H1 (cell line): ENCODE measurements at regions not wholly inside any gene's neighbourhood (a gene's known extent, or its start where the extent isn't known, plus 50 kb on each side); places are given as distances from the start of the nearest gene placed in this dataset.

Source experiments
- CTCF ChIA-PET: fragments of 300-600 bp; sonication (Branson Sonifier 250); formaldehyde crosslinking; loops from one replicate; lab custom pipeline; 2021; ENCODE audit not compliant: partially characterized antibody; lab: Charles Lee
- POLR2A ChIA-PET: fragments of 300-600 bp; sonication (Branson Sonifier 250); formaldehyde crosslinking; loops from one replicate; lab custom pipeline; 2021; ENCODE audit warnings: inconsistent platforms; ENCODE audit not compliant: partially characterized antibody; lab: Charles Lee
- DNase-seq, 2 experiments: peaks; one replicate each; pipeline versions ENCODE4 v3.0.0 to v3.0.0-alpha.2; 2010 to 2022; ENCODE audit warnings: low spot score in 2 of 2, low read depth in 1 of 2, mixed read lengths in 1 of 2
- FAIRE-seq: peaks from 2 replicates; lab custom pipeline; 2011; peaks lifted over from hg19 to GRCh38; lab: Jason Lieb, UNC
- H2AFZ ChIP-seq: 2 replicates; pipeline ENCODE4 v1.8.1; 2012; ENCODE audit warnings: low read length, inconsistent platforms
- H2AK5ac ChIP-seq: 2 replicates; pipeline ENCODE4 v1.6.1; 2013; ENCODE audit warnings: low read depth, low read length
- H2BK120ac ChIP-seq: replicated peaks from 2 replicates; pipeline ENCODE3; 2013; ENCODE audit warnings: low read depth, low read length, inconsistent platforms
- H2BK12ac ChIP-seq: 2 replicates; pipeline ENCODE4 v1.6.1; 2013; ENCODE audit warnings: low read depth, low read length
- H2BK15ac ChIP-seq: 2 replicates; pipeline ENCODE4 v1.6.1; 2013; ENCODE audit warnings: low read length
- H2BK20ac ChIP-seq: 2 replicates; pipeline ENCODE4 v1.6.1; 2013; ENCODE audit warnings: low read length
- H2BK5ac ChIP-seq: 2 replicates; pipeline ENCODE4 v1.6.1; 2013; ENCODE audit warnings: low read depth, low read length
- H3K14ac ChIP-seq: 2 replicates; pipeline ENCODE4 v1.6.1; 2013; ENCODE audit warnings: inconsistent platforms; ENCODE audit not compliant: insufficient read length
- H3K18ac ChIP-seq: 2 replicates; pipeline ENCODE4 v1.6.1; 2013; ENCODE audit warnings: low read length; ENCODE audit errors: extremely low read depth
- H3K23ac ChIP-seq: 2 replicates; pipeline ENCODE4 v1.6.1; 2013; ENCODE audit warnings: inconsistent platforms; ENCODE audit not compliant: insufficient read length
- H3K23me2 ChIP-seq: 2 replicates; pipeline ENCODE4 v1.6.1; 2013; ENCODE audit warnings: low read depth, low read length
- H3K27ac ChIP-seq: 2 replicates; pipeline ENCODE4 v1.6.1; 2011; ENCODE audit warnings: low read depth, low read length, inconsistent platforms
- H3K27me3 ChIP-seq, 4 experiments: replicated peaks in 1 of 4; 1 replicate in 1 of 4; 2 replicates in 3 of 4; pipeline versions ENCODE4 v1.6.1 to v1.8.1; 2011 to 2013; ENCODE audit warnings: low read length in 3 of 4, mild to moderate bottlenecking in 3 of 4, inconsistent platforms in 2 of 4, mixed read lengths in 2 of 4, moderate library complexity in 1 of 4; ENCODE audit not compliant: control insufficient read depth in 3 of 4, insufficient read depth in 3 of 4; ENCODE audit errors: extremely low read depth in 1 of 4
- H3K36me3 ChIP-seq, 4 experiments: 2 replicates each; pipeline versions ENCODE4 v1.6.1 to v1.8.1; 2011 to 2013; ENCODE audit warnings: mild to moderate bottlenecking in 4 of 4, low read length in 3 of 4, moderate library complexity in 2 of 4, control low read depth in 1 of 4, inconsistent platforms in 1 of 4; ENCODE audit not compliant: insufficient read depth in 4 of 4, control insufficient read depth in 2 of 4
- H3K4ac ChIP-seq: replicated peaks from 2 replicates; pipeline ENCODE3; 2013; ENCODE audit warnings: low read length, low read depth, mixed read lengths, inconsistent platforms; ENCODE audit not compliant: insufficient read length
- H3K4me1 ChIP-seq, 4 experiments: replicated peaks in 1 of 4; 1 replicate in 1 of 4; 2 replicates in 3 of 4; pipeline versions ENCODE4 v1.6.1 to v1.8.1; 2011 to 2013; ENCODE audit warnings: low read length in 3 of 4, inconsistent platforms in 2 of 4, mixed read lengths in 1 of 4; ENCODE audit not compliant: insufficient read depth in 4 of 4, control insufficient read depth in 3 of 4
- H3K4me2 ChIP-seq, 2 experiments: 2 replicates each; pipeline versions ENCODE4 v1.6.1 to v1.8.1; 2011 to 2013; ENCODE audit warnings: low read depth in 2 of 2, low read length in 2 of 2, control low read depth in 1 of 2, inconsistent platforms in 1 of 2, mild to moderate bottlenecking in 1 of 2; ENCODE audit not compliant: insufficient read depth in 1 of 2
- H3K4me3 ChIP-seq, 4 experiments: fragments of 200-600, 300-600 bp in 1 of 4; sonication (generic), shearing (Covaris generic), sonication (Bioruptor Twin) in 1 of 4; 2 replicates each; pipeline versions ENCODE4 v1.5.1 to v1.8.1; 2011 to 2016; ENCODE audit warnings: low read length in 4 of 4, low read depth in 3 of 4, control low read depth in 2 of 4, inconsistent platforms in 2 of 4, mild to moderate bottlenecking in 2 of 4, mixed read lengths in 1 of 4, moderate library complexity in 1 of 4; ENCODE audit not compliant: insufficient read depth in 2 of 4; ENCODE audit errors: extremely low read depth in 1 of 4
- H3K56ac ChIP-seq: replicated peaks from 2 replicates; pipeline ENCODE3; 2013; ENCODE audit warnings: low read depth, mild to moderate bottlenecking, mixed read lengths, low read length, inconsistent platforms; ENCODE audit not compliant: insufficient read length
- H3K79me1 ChIP-seq: 2 replicates; pipeline ENCODE4 v1.6.1; 2013; ENCODE audit warnings: low read depth, low read length, control low read depth
- H3K79me2 ChIP-seq, 2 experiments: 2 replicates each; pipeline versions ENCODE4 v1.6.1 to v1.8.1; 2012 to 2013; ENCODE audit warnings: low read length in 2 of 2, mild to moderate bottlenecking in 2 of 2, inconsistent platforms in 1 of 2; ENCODE audit not compliant: insufficient read depth in 2 of 2, control insufficient read depth in 1 of 2
- H3K9ac ChIP-seq, 4 experiments: replicated peaks in 1 of 4; 1 replicate in 1 of 4; 2 replicates in 3 of 4; pipeline versions ENCODE4 v1.6.1 to v1.8.1; 2011 to 2013; ENCODE audit warnings: low read depth in 3 of 4, low read length in 3 of 4, control low read depth in 2 of 4, mild to moderate bottlenecking in 2 of 4, moderate library complexity in 2 of 4, inconsistent platforms in 1 of 4; ENCODE audit errors: extremely low read depth in 1 of 4
- H3K9me3 ChIP-seq, 2 experiments: 2 replicates each; pipeline versions ENCODE4 v1.6.1 to v1.8.1; 2012 to 2013; ENCODE audit warnings: mild to moderate bottlenecking in 2 of 2, moderate library complexity in 2 of 2, control low read depth in 1 of 2, inconsistent platforms in 1 of 2, low read depth in 1 of 2, low read length in 1 of 2, mixed read lengths in 1 of 2; ENCODE audit not compliant: insufficient read depth in 2 of 2
- H4K20me1 ChIP-seq, 2 experiments: replicated peaks in 1 of 2; 2 replicates each; pipeline versions ENCODE3 to v1.8.1; 2011 to 2013; ENCODE audit warnings: inconsistent platforms in 2 of 2, low read length in 2 of 2, mild to moderate bottlenecking in 1 of 2; ENCODE audit not compliant: insufficient read depth in 2 of 2, control insufficient read depth in 1 of 2
- H4K5ac ChIP-seq: 2 replicates; pipeline ENCODE4 v1.6.1; 2013; ENCODE audit warnings: low read length, low read depth, mixed read lengths, inconsistent platforms; ENCODE audit not compliant: insufficient read length
- H4K8ac ChIP-seq: 2 replicates; pipeline ENCODE4 v1.8.0; 2013; ENCODE audit warnings: mild to moderate bottlenecking, moderate library complexity, low read length, inconsistent platforms; ENCODE audit not compliant: insufficient read depth; ENCODE audit errors: extremely low read depth
- H4K91ac ChIP-seq: replicated peaks from 2 replicates; pipeline ENCODE3; 2013; ENCODE audit warnings: low read length, mixed read lengths, inconsistent platforms; ENCODE audit not compliant: insufficient read length
- CHD1 ChIP-seq: IDR thresholded peaks from 2 replicates; pipeline ENCODE4 v1.6.1; 2012; ENCODE audit warnings: low read depth, low read length, improper control_type of control experiment
- CHD2 ChIP-seq: IDR thresholded peaks from 2 replicates; pipeline ENCODE4 v1.6.1; 2012; ENCODE audit warnings: low read length, improper control_type of control experiment
- CTBP2 ChIP-seq: IDR thresholded peaks from 2 replicates; pipeline ENCODE4 v1.7.0; 2011; ENCODE audit warnings: borderline replicate concordance, mild to moderate bottlenecking, moderate library complexity, mixed read lengths, low read length; ENCODE audit not compliant: insufficient read depth, insufficient read length
- GABPA ChIP-seq: IDR thresholded peaks from 2 replicates; pipeline ENCODE4 v1.6.1; 2011; ENCODE audit warnings: mild to moderate bottlenecking, low read length, moderate library complexity, borderline replicate concordance; ENCODE audit not compliant: insufficient read depth
- HDAC6 ChIP-seq: IDR thresholded peaks from one replicate; pipeline ENCODE4 v1.7.1; 2012; ENCODE audit warnings: low read depth, mild to moderate bottlenecking, inconsistent platforms, low read length, moderate library complexity
- SP1 ChIP-seq: IDR thresholded peaks from 2 replicates; pipeline ENCODE4 v1.6.1; 2011; ENCODE audit warnings: low read depth, low read length
- SP4 ChIP-seq: IDR thresholded peaks from 2 replicates; pipeline ENCODE4 v1.6.1; 2012; ENCODE audit warnings: low read length, inconsistent platforms
- SRF ChIP-seq: IDR thresholded peaks from 2 replicates; pipeline ENCODE4 v1.6.1; 2011; ENCODE audit warnings: mild to moderate bottlenecking, low read depth, low read length, moderate library complexity
- TAF1 ChIP-seq: IDR thresholded peaks from 2 replicates; pipeline ENCODE4 v1.6.1; 2011; ENCODE audit warnings: mild to moderate bottlenecking, low read depth, low read length
- WGBS, 2 experiments: shearing (Covaris generic) in 1 of 2; methylation state at CpG; one replicate each; pipeline versions ENCODE4 v1.1.6 to v1.1.7; 2013 to 2015; ENCODE audit warnings: low lambda C conversion rate in 2 of 2, mixed read lengths in 2 of 2, inconsistent platforms in 1 of 2, low coverage in 1 of 2, missing lambda C conversion rate in 1 of 2; ENCODE audit not compliant: insufficient replicate concordance in 2 of 2, insufficient coverage in 1 of 2, insufficient read length in 1 of 2; ENCODE audit errors: extremely low coverage in 1 of 2, missing lambda C conversion rate in 1 of 2; 5-methylcytosine and 5-hydroxymethylcytosine counted together
- TF ChIP-seq, protein P1 (sequence below): IDR thresholded peaks from 2 replicates; pipeline ENCODE4 v1.6.1; 2012; ENCODE audit warnings: inconsistent platforms
- TF ChIP-seq, protein P2 (sequence below): IDR thresholded peaks from 2 replicates; pipeline ENCODE4 v1.6.1; 2012; ENCODE audit warnings: inconsistent platforms

DNA sequence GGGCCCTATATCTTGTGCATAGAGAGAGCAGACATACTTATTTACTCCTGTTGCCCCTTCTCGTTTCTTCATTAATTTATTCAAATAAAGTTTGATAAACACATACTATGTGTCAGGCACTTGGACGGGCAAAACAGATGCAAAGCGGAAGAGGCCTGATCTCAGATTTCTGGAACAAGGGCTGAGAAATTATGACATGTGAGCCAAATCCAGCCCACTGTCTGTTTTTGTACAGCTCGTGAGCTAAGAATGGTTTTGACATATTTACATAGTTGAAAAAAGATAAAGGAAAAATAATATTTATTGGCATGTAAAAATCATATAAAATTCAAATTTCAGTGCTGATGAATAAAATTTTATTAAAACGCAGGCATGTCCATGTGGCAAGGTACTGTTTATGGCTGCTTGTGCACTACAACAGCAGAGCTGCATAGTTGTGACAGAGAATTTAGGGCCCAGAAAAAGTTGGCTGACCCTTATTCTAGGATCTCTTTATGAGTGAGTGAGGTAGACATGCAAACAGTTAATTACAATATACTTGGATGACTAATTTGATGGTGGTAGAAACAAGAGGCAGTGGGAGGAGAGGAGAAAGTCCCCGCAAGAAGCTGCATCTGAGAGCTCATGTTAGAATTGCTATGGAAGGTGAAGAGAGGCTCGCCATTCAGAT is 68.1 kb upstream of the ITPRID1 start:
- Histone ChIP-seq H2BK120ac (no peak overlapping the region), H4K91ac (no peak overlapping the region), H3K14ac (no peak overlapping the region), H2BK20ac (no peak overlapping the region), H3K23me2 (no peaks in the 10 kb centered on the region; the same call in 1 of the 2 replicates), H2AK5ac (no peak overlapping the region), H3K9ac (no peak overlapping the region), H2BK12ac (no peak overlapping the region), H2BK5ac (no peak overlapping the region), H3K36me3 (no peaks in the 10 kb centered on the region), H4K8ac (no peak overlapping the region), H3K79me1 (no peaks in the 10 kb centered on the region), H3K4me1 (no peaks in the 10 kb centered on the region), H3K56ac (no peak overlapping the region), H3K23ac (no peak overlapping the region), H3K18ac (no peak overlapping the region), H3K4me2 (no peak overlapping the region), H3K9me3 (peaks cover 5 to 7% of the 10 kb centered on the region in 2 experiments; a peak in 2 of 4 replicates), H3K4me3 (no peak overlapping the region), H3K27ac (no peak overlapping the region), H2BK15ac (no peak overlapping the region), H3K79me2 (no peaks in the 10 kb centered on the region), H2AFZ (no peak overlapping the region), H4K20me1 (no peaks in the 10 kb centered on the region), H3K27me3 (peaks cover 0 to 2% (median under 1%) of the 10 kb centered on the region in 4 experiments; a peak in 1 of 7 replicates), H3K4ac (no peak overlapping the region), H4K5ac (no peak overlapping the region)
- FAIRE-seq (no peak), DNase-seq (no peak)
- 88% methylated on average over 7 of the region's 7 CpGs; no CpG with 5 or more reads in 1 of the 2 experiments for WGBS, 2 experiments
- ChIA-PET POLR2A (no interaction called here), CTCF (interaction anchor here (0.6 to 5.0 kb wide), 13 partner anchors 10 to 312 kb away, joined by 3 to 101 read pairs (median 4); no protein-coding TSS in a partner anchor)
- TF ChIP-seq CTBP2 (no peak), SRF (no peak), CHD1 (no peak), GABPA (no peak), HDAC6 (no peak), SP1 (no peak), SP4 (no peak), CHD2 (no peak), TAF1 (no peak)
- TF ChIP-seq, protein P1, sequence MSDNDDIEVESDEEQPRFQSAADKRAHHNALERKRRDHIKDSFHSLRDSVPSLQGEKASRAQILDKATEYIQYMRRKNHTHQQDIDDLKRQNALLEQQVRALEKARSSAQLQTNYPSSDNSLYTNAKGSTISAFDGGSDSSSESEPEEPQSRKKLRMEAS, result no peak
- TF ChIP-seq, protein P2, sequence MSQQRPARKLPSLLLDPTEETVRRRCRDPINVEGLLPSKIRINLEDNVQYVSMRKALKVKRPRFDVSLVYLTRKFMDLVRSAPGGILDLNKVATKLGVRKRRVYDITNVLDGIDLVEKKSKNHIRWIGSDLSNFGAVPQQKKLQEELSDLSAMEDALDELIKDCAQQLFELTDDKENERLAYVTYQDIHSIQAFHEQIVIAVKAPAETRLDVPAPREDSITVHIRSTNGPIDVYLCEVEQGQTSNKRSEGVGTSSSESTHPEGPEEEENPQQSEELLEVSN, result no peak
